ENCODE measurements at regions not wholly inside any gene's neighbourhood (a gene's known extent, or its start where the extent isn't known, plus 50 kb on each side); places are given as distances from the start of the nearest gene placed in this dataset.

DNA sequence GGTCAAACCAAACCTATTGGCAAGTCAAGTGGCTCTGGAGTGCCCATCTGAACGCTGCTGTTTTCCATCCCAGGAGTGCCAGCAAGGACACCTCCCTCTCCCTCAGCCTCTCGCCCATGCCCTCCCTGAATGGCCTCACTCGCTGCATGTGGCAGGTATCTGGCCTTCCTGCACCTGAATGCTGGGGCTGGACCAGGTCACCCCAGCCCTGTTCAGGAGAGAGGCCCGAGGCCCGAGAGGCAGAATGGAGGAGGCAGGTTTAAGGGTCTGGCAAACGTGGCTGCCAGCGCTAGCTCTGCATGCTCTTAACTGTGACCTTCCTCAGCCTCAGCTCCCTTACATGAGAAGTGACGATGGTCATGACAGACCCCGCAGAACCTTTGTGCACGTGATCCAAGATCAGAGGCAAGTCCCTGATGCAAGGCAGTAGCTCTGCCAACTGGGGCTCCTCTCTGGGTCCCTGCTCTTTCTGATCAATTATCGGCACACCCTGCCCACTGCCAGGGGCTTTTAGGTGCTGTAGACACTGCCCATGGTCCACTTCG lies 295.7 kb upstream of the ZMIZ1 start:
- no peak overlapping the region for H3K27ac ChIP-seq
- DNase-seq (ENCODE audit: low read depth, low spot score) = no peak

DNA sequence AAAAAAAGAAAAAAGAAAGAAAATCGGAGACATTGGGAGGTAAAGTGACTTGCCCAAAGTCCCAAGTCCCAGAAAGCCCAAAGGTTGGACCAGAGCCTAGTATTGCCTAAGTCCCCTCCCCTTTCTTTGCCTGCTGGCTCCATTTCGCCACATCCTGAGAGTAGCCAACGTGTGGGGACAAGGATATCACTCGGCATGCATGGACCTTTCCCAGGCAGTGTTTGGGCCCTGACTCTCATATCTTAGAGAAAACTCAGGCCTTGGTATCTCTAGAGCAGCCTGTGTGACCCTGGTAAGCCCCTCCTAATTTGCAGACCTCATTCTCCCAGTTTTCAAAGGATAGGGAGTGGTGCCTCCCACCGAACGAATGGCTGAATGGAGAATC lies 294.2 kb upstream of the ZMIZ1 start:
- no peak overlapping the region for H3K27ac ChIP-seq
- DNase-seq (ENCODE audit: low read depth, low spot score) = no peak

DNA sequence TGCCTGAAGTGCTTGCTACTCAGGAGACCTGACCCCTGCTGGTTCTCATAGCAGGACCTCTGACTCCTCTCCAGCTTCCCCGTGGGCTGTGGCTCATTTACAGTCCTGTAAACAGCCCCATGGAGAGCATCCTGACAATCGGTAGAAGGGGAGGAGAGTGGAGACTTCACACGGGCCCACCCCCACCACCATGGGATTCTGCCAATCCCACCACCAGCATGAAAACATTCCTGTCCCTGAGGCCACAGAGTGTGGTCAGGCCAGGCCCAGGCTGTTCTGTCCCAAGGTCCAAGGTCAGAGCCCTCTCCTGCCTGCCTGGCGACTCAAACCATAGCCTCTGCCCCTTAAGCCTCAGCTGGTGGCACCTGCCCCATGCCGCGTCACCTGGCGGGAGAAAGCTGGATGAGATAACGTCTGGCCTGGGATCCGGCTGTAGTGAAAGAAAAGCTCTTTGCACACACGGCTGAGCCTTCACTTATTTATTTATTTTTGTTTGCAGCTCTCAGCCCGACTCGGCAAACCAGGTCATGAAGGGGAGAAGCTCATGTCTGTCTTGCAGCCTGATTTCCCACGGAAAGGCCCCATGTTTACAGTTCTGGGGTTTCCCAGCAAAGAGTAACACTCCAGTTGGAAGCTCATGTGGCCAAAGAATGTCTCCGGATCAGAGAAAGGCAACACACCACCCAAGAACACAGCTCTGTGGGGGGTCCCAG lies 293.6 kb upstream of the ZMIZ1 start:
- no peak for DNase-seq (ENCODE audit: low read depth, low spot score)
- no peak overlapping the region for H3K27ac ChIP-seq

DNA sequence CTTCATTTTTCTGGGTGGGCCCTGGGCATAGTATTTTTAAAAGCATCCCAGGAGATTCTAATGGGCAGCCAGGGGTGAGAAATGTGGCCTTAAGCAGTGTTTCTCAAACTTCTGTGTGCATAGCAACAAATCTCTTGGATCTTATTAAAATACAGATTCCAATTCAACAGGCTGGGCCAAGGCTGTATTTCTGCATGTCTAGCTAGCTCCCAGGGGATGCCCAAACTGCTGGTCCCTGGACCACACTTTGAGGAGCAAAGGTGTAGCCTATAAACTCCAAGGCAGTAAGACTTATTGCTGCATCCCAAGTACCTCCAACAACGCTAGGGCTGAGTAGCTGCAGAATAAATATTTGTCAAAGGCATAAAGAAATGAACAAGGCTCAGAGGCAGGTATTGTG lies 292.9 kb upstream of the ZMIZ1 start:
- no peak for DNase-seq (ENCODE audit: low read depth, low spot score)
- H3K27ac ChIP-seq = no peak overlapping the region

DNA sequence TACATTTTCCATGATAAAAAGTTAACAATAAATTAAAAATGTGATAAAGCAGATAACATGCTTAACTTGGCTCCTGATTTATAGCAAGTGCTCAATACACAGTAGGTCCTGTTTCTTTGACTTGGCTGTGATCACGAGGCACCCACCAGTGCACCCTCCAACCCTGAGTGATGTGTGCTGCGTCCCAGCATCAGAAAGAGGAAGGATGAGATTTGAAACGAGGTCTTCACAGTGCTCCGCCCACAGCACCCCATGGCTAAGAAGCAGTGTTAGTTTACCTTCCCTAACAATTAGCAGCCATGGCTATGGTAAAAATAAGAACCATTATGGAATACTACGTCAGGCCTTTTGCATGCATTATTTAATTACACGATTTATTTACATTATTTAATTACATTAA lies 292.0 kb upstream of the ZMIZ1 start:
- H3K27ac ChIP-seq = no peak overlapping the region
- no peak for DNase-seq (ENCODE audit: low read depth, low spot score)

DNA sequence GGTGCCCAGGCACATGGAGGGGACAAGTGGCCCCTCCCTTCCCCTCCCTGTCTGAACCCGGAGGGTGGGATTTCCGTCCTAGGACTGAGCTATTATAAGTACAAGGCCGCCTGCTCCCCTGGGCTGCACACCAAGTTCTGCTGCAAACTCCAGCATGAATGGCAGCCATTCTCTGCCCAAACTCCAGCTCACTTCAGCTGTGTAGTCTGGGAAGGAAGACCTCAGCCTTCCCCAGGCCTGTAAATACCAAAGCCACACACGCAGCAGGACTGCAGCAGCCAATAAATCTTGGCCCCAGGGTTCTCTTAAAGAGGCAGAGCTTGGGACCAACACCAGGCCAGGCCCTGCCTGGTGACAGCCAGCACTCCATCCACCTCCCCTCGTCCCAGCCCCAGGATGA lies 291.3 kb upstream of the ZMIZ1 start:
- no peak for DNase-seq (ENCODE audit: low read depth, low spot score)
- no peak overlapping the region for H3K27ac ChIP-seq

DNA sequence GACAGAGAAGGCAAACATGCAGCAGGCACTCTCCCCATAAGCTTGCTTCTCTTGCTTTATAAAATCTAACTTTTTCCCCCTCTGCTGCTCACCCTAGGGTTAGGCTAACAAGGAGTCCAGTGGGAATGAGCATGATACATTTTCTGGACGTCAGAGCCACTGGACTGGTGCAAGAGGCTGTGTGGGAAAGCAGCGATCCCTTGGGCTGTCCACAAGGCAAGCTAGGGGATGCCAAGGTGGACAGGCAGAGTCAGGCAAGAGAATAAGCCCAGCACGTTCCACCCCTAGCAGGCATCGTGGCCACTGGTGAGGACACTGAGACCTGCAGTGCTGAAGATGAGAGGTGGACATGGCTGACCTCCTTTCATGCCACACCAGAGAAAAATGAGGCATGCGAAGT lies 290.9 kb upstream of the ZMIZ1 start:
- no peak overlapping the region for H3K27ac ChIP-seq
- DNase-seq (ENCODE audit: low read depth, low spot score) = no peak

DNA sequence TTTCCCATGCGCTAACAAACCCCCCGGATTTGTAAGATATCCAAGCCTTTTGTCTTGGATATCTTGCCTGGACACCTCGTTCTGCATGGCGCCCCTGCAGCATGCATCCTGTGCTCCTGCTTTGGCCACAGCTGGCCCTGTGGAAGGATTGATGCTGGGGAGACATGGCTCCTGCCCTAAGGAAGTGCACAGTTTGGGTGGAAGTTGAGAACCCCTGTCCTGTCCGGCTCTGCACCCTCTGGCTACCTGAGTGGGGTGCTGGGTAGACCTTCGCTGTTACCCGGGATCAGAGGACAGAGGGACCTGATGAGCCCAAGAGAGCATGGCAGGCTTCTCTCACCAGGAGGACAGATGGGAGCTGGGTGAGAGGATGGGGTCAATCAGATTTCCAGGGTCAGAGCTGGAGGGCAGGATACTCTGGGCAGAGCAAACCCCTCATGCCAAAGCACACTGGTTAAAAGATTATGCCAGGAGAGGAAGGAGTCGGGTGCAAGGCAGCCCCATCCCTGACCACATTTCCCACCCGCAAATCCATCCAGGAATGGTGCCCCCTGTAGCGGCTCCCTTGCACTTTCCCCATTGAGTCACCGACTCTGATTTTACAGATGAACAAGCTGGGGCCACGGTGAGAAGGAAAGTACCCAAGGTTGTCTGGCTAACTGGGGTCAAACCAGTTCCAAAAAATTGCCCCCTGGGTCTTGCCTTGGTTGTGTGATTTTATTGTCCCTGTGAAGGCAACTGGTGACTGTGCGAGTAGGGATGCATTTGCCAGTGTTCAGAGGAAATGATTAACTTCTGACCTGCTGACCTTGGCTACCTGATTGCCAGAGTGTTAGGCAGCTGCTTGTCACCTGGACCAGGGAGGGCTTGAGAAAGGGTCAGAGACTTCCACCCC lies 290.1 kb upstream of the ZMIZ1 start:
- no peak overlapping the region for H3K27ac ChIP-seq
- no peak for DNase-seq (ENCODE audit: low read depth, low spot score)

DNA sequence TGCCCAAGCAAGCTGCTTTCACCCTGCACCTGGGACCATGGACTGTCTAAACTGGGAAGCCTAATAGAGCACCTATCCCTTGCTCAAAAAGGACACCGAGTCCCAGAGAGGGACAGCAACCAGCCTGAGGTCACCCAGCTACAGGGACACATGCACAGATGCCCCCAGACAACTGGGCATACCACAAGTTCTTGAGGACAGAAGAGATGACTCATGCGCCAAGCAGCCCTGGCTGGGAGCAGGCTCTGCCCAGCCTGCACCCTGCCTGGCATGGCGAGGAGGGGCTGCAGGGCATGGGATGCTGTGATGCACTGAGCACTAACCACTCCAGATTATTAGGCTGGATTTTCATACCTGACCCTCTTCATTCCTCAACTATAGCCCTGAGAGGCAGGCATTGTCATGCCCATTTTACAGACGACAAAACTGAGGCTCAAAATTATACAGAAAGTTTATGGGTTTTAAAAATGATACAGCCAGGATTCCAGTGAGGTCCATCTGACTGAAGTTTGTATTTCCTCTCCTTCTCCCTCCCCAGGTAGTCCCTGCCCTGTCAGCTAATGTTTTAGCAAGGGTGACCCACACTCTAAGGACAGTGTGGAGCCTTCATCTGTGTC lies 289.3 kb upstream of the ZMIZ1 start:
- no peak for DNase-seq (ENCODE audit: low read depth, low spot score)
- no peak overlapping the region for H3K27ac ChIP-seq

DNA sequence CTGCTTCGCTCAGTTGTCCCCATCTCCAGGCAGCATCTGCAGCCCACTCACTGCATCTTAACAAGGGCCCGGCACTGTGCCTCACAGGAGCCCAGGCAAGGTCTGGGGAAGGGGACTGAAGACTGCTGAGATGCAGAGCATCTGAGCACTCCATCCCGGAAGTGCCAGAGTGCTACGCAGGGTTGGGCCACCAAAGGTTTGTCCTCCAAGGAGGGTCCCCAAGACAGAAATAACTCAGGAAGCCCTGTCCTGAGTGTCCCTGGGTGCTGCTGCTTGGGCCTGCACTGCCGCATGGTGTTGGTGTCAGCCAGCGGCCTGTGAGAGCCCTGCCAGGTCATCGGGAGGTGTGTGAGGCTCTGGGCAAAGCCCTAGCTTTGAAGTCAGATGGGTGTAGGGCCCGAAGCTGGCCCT lies 288.2 kb upstream of the ZMIZ1 start:
- no peak overlapping the region for H3K27ac ChIP-seq
- DNase-seq (ENCODE audit: low read depth, low spot score) = no peak

DNA sequence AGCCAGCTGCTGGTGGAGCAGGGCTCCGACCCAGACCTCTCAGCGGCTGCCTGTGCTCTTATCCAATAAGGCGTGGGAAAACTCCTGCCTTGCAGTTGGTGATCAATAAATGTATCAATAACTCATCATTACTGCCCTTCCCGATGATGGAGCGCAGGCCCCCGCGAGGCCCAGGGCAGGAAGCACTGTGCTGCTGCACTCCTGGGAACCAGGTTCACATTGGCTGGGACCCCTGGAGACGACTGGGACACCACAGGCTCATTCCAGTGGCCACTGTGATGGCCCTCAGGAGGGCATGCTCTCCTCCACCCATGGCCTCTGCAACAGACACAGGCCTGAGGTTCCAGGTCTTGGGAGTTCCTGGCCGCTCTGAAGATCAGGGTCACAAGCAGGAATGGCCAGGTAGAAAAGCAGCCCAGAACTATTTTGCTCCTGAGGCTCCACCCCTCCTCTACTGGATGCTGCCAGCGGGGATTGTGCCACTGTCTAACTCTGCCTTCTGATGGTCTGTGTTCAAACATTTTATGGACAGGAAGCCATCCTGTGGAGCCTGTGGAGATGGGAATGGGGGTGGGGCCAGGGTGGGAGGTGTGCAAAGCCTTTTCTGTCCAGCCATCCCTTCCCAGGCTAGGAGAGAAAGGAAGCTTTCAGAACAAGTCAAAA lies 287.4 kb upstream of the ZMIZ1 start:
- no peak overlapping the region for H3K27ac ChIP-seq
- no peak for DNase-seq (ENCODE audit: low read depth, low spot score)

DNA sequence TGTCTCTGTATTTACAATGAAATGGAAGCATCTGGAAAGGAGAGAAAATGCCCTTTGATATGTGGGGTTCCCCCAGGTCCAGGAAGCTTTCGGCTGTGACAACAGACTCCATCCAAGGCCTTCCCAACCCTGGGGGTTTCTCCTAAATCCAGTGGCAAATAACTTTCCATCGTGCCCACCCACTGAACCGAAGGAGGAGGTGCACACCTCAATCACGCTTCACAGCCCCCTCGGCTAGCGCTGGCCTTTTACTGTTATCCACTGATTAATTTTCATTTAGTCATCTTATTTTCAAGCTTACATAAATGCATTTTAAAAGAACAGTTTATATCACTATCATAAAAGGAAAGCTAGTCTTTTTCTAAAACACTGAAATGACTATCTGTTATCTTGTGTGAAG lies 286.8 kb upstream of the ZMIZ1 start:
- H3K27ac ChIP-seq = no peak overlapping the region
- no peak for DNase-seq (ENCODE audit: low read depth, low spot score)

DNA sequence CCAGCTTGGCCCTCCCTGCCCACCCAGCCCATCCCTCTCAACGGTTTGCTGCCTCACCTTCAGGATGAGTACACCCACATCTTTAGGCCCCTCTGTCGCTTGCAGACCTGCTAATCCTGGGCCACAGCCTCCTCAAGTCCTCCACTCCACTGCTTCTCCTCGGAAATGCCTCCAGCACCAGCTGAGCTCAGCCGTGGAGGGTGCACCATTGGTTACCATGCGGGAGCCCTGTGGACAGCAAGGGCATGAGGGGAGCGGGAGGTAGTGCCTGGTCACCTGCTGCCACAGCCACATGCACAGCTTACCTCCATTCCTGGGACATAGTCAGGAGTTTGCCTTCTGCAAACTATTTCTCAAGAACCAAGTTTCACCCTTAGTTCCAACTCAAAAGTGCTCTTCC lies 286.3 kb upstream of the ZMIZ1 start:
- no peak overlapping the region for H3K27ac ChIP-seq
- no peak for DNase-seq (ENCODE audit: low read depth, low spot score)

DNA sequence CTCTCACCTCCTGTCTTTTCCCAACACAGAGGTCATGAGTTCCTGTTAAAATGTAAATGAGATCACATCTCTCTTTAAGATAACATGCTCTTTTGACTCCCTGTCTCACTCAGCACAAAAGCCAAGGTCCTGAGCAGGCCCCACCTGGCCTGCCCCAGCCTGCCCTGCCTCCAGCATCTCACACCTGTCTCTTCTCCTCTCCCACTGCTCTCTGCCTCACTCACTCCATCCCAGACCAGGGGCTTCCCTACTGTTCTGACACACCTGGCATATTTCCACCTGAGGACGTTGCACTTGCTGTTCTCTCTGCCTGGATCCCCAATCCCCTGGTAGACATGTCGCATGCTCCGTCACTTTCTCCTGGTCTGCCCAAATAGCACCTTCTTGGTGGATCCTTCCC lies 285.0 kb upstream of the ZMIZ1 start:
- no peak overlapping the region for H3K27ac ChIP-seq
- DNase-seq (ENCODE audit: low read depth, low spot score) = no peak

DNA sequence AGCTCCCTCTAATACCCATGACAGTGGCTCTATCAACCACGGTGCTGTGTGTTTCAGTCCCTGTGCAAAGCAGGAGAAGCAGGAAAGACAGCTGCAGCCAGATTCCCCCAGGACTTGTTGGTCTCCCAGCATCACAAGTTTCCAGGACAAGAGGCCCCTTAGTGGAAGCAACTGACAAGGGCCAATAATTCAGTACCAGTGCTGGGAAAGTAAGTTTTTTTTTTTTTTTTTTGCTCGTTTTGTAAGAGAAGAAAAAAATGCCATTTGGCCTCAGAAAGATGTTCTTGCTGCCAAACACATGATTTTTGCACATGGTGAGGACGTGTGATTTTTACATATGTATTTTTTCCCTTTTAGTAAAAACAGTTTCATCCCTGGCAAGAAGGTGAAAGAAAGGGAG lies 284.2 kb upstream of the ZMIZ1 start:
- DNase-seq (ENCODE audit: low read depth, low spot score) = no peak
- no peak overlapping the region for H3K27ac ChIP-seq

DNA sequence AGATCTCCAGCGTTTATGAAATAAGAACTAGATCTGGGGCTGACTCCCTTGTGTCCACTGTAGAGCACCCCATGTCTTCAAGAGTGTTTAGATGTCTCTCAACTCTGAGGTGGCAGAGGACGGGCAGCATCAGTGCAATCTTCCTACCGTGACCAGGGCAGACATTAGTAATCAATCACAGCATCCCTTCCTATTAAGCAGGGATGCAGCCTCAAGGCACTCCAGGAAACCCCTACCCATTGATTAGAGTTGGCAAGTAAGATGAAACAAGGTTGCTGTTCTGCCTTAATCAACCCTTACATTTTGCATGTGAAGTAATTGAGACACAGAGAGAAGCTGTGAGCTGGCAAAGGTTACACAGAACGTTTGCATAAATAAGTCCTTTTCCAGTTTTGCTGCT lies 283.7 kb upstream of the ZMIZ1 start:
- DNase-seq (ENCODE audit: low read depth, low spot score) = no peak
- no peak overlapping the region for H3K27ac ChIP-seq

DNA sequence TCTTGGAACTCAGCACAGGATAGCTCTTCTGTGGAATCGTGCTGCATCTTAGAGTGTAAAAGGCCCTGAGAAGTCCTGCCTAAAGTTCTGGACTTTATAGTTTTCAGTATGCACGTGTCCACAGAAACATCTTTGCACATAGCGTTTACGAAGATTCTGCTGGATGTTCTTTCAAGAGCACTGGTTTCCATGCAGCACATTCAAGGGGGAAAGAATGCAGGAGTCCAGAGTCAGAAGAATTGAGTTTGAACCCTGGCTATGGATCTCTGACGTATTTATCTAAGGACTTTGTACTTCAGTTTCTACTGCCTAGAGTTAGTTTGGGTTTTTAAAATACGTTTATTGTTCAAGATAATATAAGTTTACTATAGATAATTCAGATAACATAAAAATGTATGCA lies 282.8 kb upstream of the ZMIZ1 start:
- H3K27ac ChIP-seq = no peak overlapping the region
- no peak for DNase-seq (ENCODE audit: low read depth, low spot score)

DNA sequence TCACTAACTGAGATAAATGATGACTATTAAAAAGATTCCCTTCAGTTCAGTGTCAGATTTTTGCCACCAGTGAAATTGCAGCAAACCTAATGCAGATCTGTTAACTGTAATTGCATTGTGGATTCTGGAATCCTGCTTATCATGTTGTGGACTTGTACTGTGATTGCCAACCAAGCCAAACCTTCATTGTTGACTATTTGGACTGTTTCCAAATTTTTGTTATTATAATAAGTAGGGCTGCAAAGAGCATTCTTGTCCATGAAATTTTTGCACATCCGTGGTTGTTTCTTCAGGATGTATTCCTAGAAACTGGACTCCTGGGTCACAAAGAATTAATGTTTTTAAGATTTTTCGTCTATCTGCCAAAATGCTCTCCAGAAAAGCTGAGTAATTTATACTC lies 281.6 kb upstream of the ZMIZ1 start:
- no peak for DNase-seq (ENCODE audit: low read depth, low spot score)
- H3K27ac ChIP-seq = no peak overlapping the region

DNA sequence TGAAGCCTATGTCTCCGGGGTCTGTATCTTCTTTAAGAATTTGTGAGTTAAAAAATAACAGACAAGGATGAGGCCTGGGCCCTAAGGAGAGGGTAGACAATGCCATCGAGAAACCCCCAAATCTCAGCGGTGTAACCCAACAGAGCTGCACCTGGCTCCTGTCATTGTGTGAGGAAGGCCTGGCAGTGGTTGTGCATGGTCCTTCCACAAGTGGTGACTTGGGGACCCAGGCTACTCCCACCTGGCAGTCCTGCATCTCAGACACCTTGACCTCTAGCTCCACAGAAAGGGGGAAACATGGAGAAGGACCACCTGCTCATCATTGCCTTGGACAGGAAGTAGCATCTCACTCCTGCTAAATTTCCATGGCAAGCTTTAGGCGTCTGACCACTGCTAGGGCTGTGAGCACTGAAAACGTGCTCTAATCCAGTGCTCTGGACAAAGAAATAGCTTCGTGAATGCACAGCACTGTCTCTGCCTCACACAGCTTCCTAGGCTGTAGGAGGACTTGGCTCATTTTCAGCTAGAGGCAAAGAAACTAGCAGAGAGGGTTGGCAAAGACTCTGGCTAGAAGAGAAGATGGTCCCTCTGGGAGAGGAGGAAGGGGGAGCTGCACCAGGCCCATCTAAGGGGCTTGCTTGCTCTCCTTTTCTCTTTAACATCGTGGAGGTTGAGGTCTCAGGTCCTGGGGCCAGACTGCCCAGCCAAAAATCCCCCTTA lies 273.9 kb upstream of the ZMIZ1 start:
- DNase-seq (ENCODE audit: low read depth, low spot score) = no peak
- no peak overlapping the region for H3K27ac ChIP-seq
